GM12878 (cell line): ENCODE measurements at regions not wholly inside any gene's neighbourhood (a gene's known extent, or its start where the extent isn't known, plus 50 kb on each side); places are given as distances from the start of the nearest gene placed in this dataset.

Source experiments
- ATAC-seq: fragments of 200-7000 bp; cut with Tn5 transposase; 3 replicates; pipeline ENCODE4 v1.9.1; 2020; ENCODE audit warnings: mild to moderate bottlenecking, moderate library complexity
- BruUV-seq: library from RNA; stranded (reverse); fragments of 400-500 nt; replicated peaks from 2 replicates; lab custom pipeline; 2021; lab: Mats Ljungman, UMichigan
- CTCF ChIA-PET: fragments of 300-600 bp; sonication (Branson Sonifier 250); formaldehyde crosslinking; extraction: SDS; loops from one replicate; lab custom pipeline; 2021; ENCODE audit warnings: inconsistent platforms; lab: Yijun Ruan, JAX
- POLR2A ChIA-PET: fragments of 350-600 bp; formaldehyde crosslinking; extraction: SDS; loops from one replicate; lab custom pipeline; 2021; ENCODE audit warnings: inconsistent platforms; lab: Charles Lee
- RAD21 ChIA-PET: fragments of 300-600 bp; sonication (Branson Sonifier 250); formaldehyde crosslinking; loops from one replicate; lab custom pipeline; 2023; ENCODE audit warnings: antibody characterized with exemption; ENCODE audit not compliant: unreplicated experiment; lab: Charles Lee
- SMC1A ChIA-PET: fragments of 300-600 bp; sonication (Branson Sonifier 250); formaldehyde crosslinking; loops from one replicate; lab custom pipeline; 2023; ENCODE audit not compliant: unreplicated experiment, uncharacterized antibody; lab: Charles Lee
- DNase-seq: peaks from one replicate; pipeline ENCODE4 v3.0.0-alpha.2; 2011; ENCODE audit warnings: low read depth, low spot score
- FAIRE-seq: peaks from 3 replicates; lab custom pipeline; 2011; peaks lifted over from hg19 to GRCh38; lab: Jason Lieb, UNC
- H2AFZ ChIP-seq: 2 replicates; pipeline ENCODE4 v1.6.0; 2011; ENCODE audit warnings: low read depth, low read length, control low read depth; ENCODE audit not compliant: control insufficient read depth
- H3K27ac ChIP-seq: 2 replicates; pipeline ENCODE4 v1.5.1; 2011; ENCODE audit warnings: control low read depth; ENCODE audit not compliant: control insufficient read depth, insufficient read depth
- H3K27me3 ChIP-seq, 2 experiments: replicated peaks in 1 of 2; 2 replicates each; pipeline versions ENCODE4 v1.6.0 to v1.6.1; 2011; ENCODE audit warnings: low read length in 1 of 2; ENCODE audit not compliant: control insufficient read depth in 2 of 2, insufficient read depth in 2 of 2
- H3K36me3 ChIP-seq, 2 experiments: 2 replicates each; pipeline ENCODE4 v1.5.1; 2011; ENCODE audit warnings: low read length in 1 of 2; ENCODE audit not compliant: control insufficient read depth in 2 of 2, insufficient read depth in 2 of 2
- H3K4me1 ChIP-seq: 2 replicates; pipeline ENCODE4 v1.6.1; 2011; ENCODE audit warnings: mild to moderate bottlenecking, low read length, moderate library complexity, mixed read lengths; ENCODE audit not compliant: control insufficient read depth, insufficient read depth
- H3K4me2 ChIP-seq: 2 replicates; pipeline ENCODE4 v1.6.0; 2011; ENCODE audit warnings: control low read depth; ENCODE audit not compliant: control insufficient read depth, insufficient read depth
- H3K4me3 ChIP-seq: fragments of 200-600 bp; sonication (generic); 2 replicates; pipeline ENCODE4 v1.5.1; 2016
- H3K79me2 ChIP-seq: 2 replicates; pipeline ENCODE4 v1.6.0; 2011; ENCODE audit warnings: low read length; ENCODE audit not compliant: control insufficient read depth, insufficient read depth
- H3K9ac ChIP-seq: 2 replicates; pipeline ENCODE4 v1.8.0; 2011; ENCODE audit warnings: low read length, control low read depth, mixed read lengths; ENCODE audit not compliant: control insufficient read depth, insufficient read depth
- H3K9me3 ChIP-seq: replicated peaks from 3 replicates; pipeline ENCODE4 v1.5.1; 2011; ENCODE audit warnings: mild to moderate bottlenecking, low read length; ENCODE audit not compliant: control insufficient read depth, insufficient read depth
- H4K20me1 ChIP-seq: 2 replicates; pipeline ENCODE4 v1.6.0; 2011; ENCODE audit not compliant: control insufficient read depth, insufficient read depth
- ASH2L ChIP-seq: fragments of 300-600, 200-600 bp; sonication (generic); IDR thresholded peaks from 2 replicates; pipeline ENCODE4 v1.6.1; 2017; ENCODE audit warnings: low read depth, mild to moderate bottlenecking, borderline replicate concordance
- CBFB ChIP-seq: IDR thresholded peaks from 2 replicates; pipeline ENCODE4 v1.6.1; 2016; ENCODE audit warnings: antibody characterized with exemption, low read depth
- ETV6 ChIP-seq, 2 experiments: fragments of 450-650 bp in 1 of 2; IDR thresholded peaks in 1 of 2; conservative IDR thresholded peaks in 1 of 2; 2 replicates each; pipeline ENCODE4 v1.6.1; 2014; ENCODE audit warnings: antibody characterized with exemption in 1 of 2, borderline replicate concordance in 1 of 2, low read depth in 1 of 2, mild to moderate bottlenecking in 1 of 2, moderate library complexity in 1 of 2
- HDAC6 ChIP-seq: fragments of 200-600 bp; sonication (generic); IDR thresholded peaks from one replicate; pipeline ENCODE4 v1.8.0; 2017; ENCODE audit warnings: antibody characterized with exemption; ENCODE audit not compliant: unreplicated experiment
- NFYB ChIP-seq: IDR thresholded peaks from 2 replicates; pipeline ENCODE4 v1.6.1; 2011; ENCODE audit warnings: low read depth, mild to moderate bottlenecking, low read length, improper control_type of control experiment, moderate library complexity; ENCODE audit not compliant: insufficient read depth
- POU2F2 ChIP-seq: IDR thresholded peaks from 3 replicates; pipeline ENCODE4 v1.6.1; 2011; ENCODE audit warnings: low read depth, mild to moderate bottlenecking, low read length, borderline replicate concordance
- RAD21 ChIP-seq: IDR thresholded peaks from 2 replicates; pipeline ENCODE4 v1.6.1; 2011; ENCODE audit warnings: mild to moderate bottlenecking, low read depth, low read length, moderate library complexity; ENCODE audit not compliant: insufficient read depth
- SMAD5 ChIP-seq: IDR thresholded peaks from 2 replicates; pipeline ENCODE4 v1.6.1; 2016; ENCODE audit warnings: antibody characterized with exemption, low read depth
- SREBF1 ChIP-seq: IDR thresholded peaks from 2 replicates; pipeline ENCODE4 v1.6.1; 2012; ENCODE audit warnings: mild to moderate bottlenecking, low read length
- ZNF24 ChIP-seq: fragments of 450-650 bp; IDR thresholded peaks from 2 replicates; pipeline ENCODE4 v1.6.1; 2017; ENCODE audit warnings: antibody characterized with exemption, mild to moderate bottlenecking
- WGBS: methylation state at CpG from one replicate; pipeline ENCODE4 v1.1.6; 2016; ENCODE audit warnings: low lambda C conversion rate; ENCODE audit not compliant: insufficient replicate concordance, insufficient coverage; ENCODE audit errors: missing lambda C conversion rate; 5-methylcytosine and 5-hydroxymethylcytosine counted together
- in situ Hi-C: fragments of 300-500 bp; cut with MboI; formaldehyde crosslinking; loops from 9 replicates; pipeline ENCODE4 v1.14.3; 2018; ENCODE audit warnings: mixed read lengths
- intact Hi-C: fragments of 100-400 bp; cut with micrococcal nuclease; formaldehyde crosslinking; loops from one replicate; pipeline ENCODE4 v1.14.2; 2022; ENCODE audit not compliant: unreplicated experiment
- TF ChIP-seq, protein P1 (sequence below): IDR thresholded peaks from 2 replicates; pipeline ENCODE4 v1.6.1; 2011; ENCODE audit warnings: mild to moderate bottlenecking, low read depth, low read length, moderate library complexity; ENCODE audit not compliant: insufficient replicate concordance
- TF ChIP-seq, protein P2 (sequence below): fragments of 150-350 bp; IDR thresholded peaks from 2 replicates; pipeline ENCODE4 v1.6.1; 2014; ENCODE audit warnings: mild to moderate bottlenecking, low read depth, low read length
- TF ChIP-seq, protein P3 (sequence below): IDR thresholded peaks from 2 replicates; pipeline ENCODE4 v1.6.1; 2012; ENCODE audit warnings: low read depth, low read length, improper control_type of control experiment

DNA sequence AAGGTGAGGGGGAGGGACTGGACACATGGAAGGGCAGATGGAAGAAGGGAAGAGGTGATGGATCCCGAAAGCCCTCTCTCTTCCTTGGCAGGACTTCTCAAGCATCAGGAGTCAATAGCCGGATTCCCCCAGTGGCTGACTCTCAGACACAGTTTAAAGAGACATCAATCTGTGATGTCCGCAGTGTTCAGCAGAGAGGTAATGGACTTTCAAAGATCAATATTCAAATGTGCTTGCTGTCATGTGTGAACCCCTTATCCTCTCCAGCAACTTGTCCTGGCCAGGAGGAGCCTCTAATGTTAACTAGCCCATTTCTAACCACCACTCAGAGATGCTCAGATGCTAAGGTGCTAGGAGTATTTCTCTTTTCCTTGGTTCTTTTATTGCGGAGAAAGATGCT, 392.2 kb downstream of the IRX1 start:
- ChIA-PET SMC1A (no interaction called here), POLR2A (no interaction called here), CTCF (no interaction called here), RAD21 (no interaction called here)
- no TSS peak for BruUV-seq
- Histone ChIP-seq H3K4me3 (no peak overlapping the region), H3K9me3 (no peaks in the 10 kb centered on the region; the same call in 2 of the 3 replicates), H3K27me3 (no peaks in the 10 kb centered on the region), H4K20me1 (no peaks in the 10 kb centered on the region), H3K4me2 (no peak overlapping the region), H3K36me3 (no peaks in the 10 kb centered on the region), H3K4me1 (no peaks in the 10 kb centered on the region), H3K79me2 (no peaks in the 10 kb centered on the region), H2AFZ (no peak overlapping the region), H3K27ac (no peak overlapping the region), H3K9ac (no peak overlapping the region)
- in situ Hi-C loops: no loop called here
- DNase-seq (no peak), ATAC-seq (no peak), FAIRE-seq (no peak)
- no peak for TF ChIP-seq RAD21
- TF ChIP-seq ASH2L: no peak
- TF ChIP-seq SMAD5: no peak
- TF ChIP-seq, protein P1, sequence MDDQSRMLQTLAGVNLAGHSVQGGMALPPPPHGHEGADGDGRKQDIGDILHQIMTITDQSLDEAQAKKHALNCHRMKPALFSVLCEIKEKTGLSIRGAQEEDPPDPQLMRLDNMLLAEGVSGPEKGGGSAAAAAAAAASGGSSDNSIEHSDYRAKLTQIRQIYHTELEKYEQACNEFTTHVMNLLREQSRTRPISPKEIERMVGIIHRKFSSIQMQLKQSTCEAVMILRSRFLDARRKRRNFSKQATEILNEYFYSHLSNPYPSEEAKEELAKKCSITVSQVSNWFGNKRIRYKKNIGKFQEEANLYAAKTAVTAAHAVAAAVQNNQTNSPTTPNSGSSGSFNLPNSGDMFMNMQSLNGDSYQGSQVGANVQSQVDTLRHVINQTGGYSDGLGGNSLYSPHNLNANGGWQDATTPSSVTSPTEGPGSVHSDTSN: no peak
- no peak for TF ChIP-seq ETV6 (conservative IDR thresholded peaks at IDR 0.05 in 1 of 2, IDR thresholded peaks at IDR 0.05 in 1 of 2; ENCODE audit: borderline replicate concordance in 1 of 2, low read depth in 1 of 2)
- TF ChIP-seq NFYB: no peak
- TF ChIP-seq, protein P2, sequence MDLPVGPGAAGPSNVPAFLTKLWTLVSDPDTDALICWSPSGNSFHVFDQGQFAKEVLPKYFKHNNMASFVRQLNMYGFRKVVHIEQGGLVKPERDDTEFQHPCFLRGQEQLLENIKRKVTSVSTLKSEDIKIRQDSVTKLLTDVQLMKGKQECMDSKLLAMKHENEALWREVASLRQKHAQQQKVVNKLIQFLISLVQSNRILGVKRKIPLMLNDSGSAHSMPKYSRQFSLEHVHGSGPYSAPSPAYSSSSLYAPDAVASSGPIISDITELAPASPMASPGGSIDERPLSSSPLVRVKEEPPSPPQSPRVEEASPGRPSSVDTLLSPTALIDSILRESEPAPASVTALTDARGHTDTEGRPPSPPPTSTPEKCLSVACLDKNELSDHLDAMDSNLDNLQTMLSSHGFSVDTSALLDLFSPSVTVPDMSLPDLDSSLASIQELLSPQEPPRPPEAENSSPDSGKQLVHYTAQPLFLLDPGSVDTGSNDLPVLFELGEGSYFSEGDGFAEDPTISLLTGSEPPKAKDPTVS: no peak
- TF ChIP-seq POU2F2: no peak
- TF ChIP-seq, protein P3, sequence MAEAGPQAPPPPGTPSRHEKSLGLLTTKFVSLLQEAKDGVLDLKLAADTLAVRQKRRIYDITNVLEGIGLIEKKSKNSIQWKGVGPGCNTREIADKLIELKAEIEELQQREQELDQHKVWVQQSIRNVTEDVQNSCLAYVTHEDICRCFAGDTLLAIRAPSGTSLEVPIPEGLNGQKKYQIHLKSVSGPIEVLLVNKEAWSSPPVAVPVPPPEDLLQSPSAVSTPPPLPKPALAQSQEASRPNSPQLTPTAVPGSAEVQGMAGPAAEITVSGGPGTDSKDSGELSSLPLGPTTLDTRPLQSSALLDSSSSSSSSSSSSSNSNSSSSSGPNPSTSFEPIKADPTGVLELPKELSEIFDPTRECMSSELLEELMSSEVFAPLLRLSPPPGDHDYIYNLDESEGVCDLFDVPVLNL: no peak
- TF ChIP-seq HDAC6: no peak
- no peak for TF ChIP-seq SREBF1
- TF ChIP-seq CBFB: no peak
- TF ChIP-seq ZNF24: no peak
- intact Hi-C loops: no loop called here
- WGBS: 69% methylated on average over 3 of the region's 4 CpGs
